SK-N-SH (cell line): ENCODE measurements at regions not wholly inside any gene's neighbourhood (a gene's known extent, or its start where the extent isn't known, plus 50 kb on each side); places are given as distances from the start of the nearest gene placed in this dataset.

Experiments used
- CHD2 ChIP-seq: fragments of 150-350 bp; IDR thresholded peaks from 2 replicates; pipeline ENCODE4 v1.6.1; 2018; ENCODE audit warnings: low read length; ENCODE audit not compliant: partially characterized antibody
- CTCF ChIP-seq: fragments of 200-600 bp; sonication (generic); IDR thresholded peaks from 2 replicates; pipeline ENCODE4 v1.6.1; 2017; ENCODE audit warnings: antibody characterized with exemption, mild to moderate bottlenecking, moderate library complexity
- EP300 ChIP-seq, 2 experiments: IDR thresholded peaks; 2 replicates each; pipeline versions ENCODE4 v1.4.0 to v1.6.1; 2012; ENCODE audit warnings: borderline replicate concordance in 1 of 2, low read depth in 1 of 2, low read length in 1 of 2
- FOXM1 ChIP-seq: IDR thresholded peaks from 2 replicates; pipeline ENCODE4 v1.4.0; 2012; ENCODE audit warnings: low read depth, mild to moderate bottlenecking
- MEF2A ChIP-seq: IDR thresholded peaks from 2 replicates; pipeline ENCODE4 v1.4.0; 2012; ENCODE audit warnings: low read depth, borderline replicate concordance
- NRF1 ChIP-seq: IDR thresholded peaks from 2 replicates; pipeline ENCODE4 v1.6.1; 2012; ENCODE audit warnings: low read depth, mild to moderate bottlenecking, low read length
- POLR2AphosphoS5 ChIP-seq: IDR thresholded peaks from 2 replicates; pipeline ENCODE4 v1.6.1; 2012; ENCODE audit warnings: low read depth, low read length
- TCF12 ChIP-seq: IDR thresholded peaks from 2 replicates; pipeline ENCODE4 v1.4.0; 2012
- USF1 ChIP-seq: IDR thresholded peaks from 2 replicates; pipeline ENCODE4 v1.4.0; 2012; ENCODE audit warnings: low read depth, borderline replicate concordance
- TF ChIP-seq, protein P1 (sequence below): fragments of 150-350 bp; IDR thresholded peaks from 2 replicates; pipeline ENCODE4 v1.6.1; 2017; ENCODE audit warnings: antibody characterized with exemption, low read length, low read depth, borderline replicate concordance

- TF ChIP-seq TCF12, result no peak
- no peak for TF ChIP-seq POLR2AphosphoS5
- no peak for TF ChIP-seq CTCF
- TF ChIP-seq, protein P1, sequence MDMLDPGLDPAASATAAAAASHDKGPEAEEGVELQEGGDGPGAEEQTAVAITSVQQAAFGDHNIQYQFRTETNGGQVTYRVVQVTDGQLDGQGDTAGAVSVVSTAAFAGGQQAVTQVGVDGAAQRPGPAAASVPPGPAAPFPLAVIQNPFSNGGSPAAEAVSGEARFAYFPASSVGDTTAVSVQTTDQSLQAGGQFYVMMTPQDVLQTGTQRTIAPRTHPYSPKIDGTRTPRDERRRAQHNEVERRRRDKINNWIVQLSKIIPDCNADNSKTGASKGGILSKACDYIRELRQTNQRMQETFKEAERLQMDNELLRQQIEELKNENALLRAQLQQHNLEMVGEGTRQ, result no peak
- no peak for TF ChIP-seq NRF1
- no peak for TF ChIP-seq EP300 (IDR thresholded peaks at IDR 0.05; ENCODE audit: borderline replicate concordance in 1 of 2, low read depth in 1 of 2, low read length in 1 of 2)
- no peak for TF ChIP-seq CHD2
- TF ChIP-seq FOXM1, result no peak
- TF ChIP-seq MEF2A, result no peak
- TF ChIP-seq USF1, result no peak
These were observed 227.4 kb downstream of the UACA start for GRCh38 chr15:70535955-70536338.
